Psoas muscle (tissue), 7 donors: ENCODE measurements at regions not wholly inside any gene's neighbourhood (a gene's known extent, or its start where the extent isn't known, plus 50 kb on each side); places are given as distances from the start of the nearest gene placed in this dataset.

Experiments used
- ATAC-seq, 4 donors: fragments of 200-7000 bp; cut with Tn5 transposase; one replicate each; pipeline ENCODE4 v1.9.1; 2020; ENCODE audit warnings: moderate library complexity in 3 of 4, mild to moderate bottlenecking in 2 of 4
- DNase-seq, 2 donors: peaks; one replicate each; pipeline ENCODE4 v3.0.0-alpha.2; 2020
- H3K27ac ChIP-seq: fragments of 200-600 bp; one replicate; pipeline ENCODE4 v1.8.0; 2022
- H3K27me3 ChIP-seq, 3 donors: fragments of 200-600 bp in 1 of 3; one replicate each; pipeline versions ENCODE4 v1.6.1 to v1.8.0; 2013 to 2022; ENCODE audit warnings: low read length in 2 of 3, mild to moderate bottlenecking in 2 of 3, moderate library complexity in 1 of 3; ENCODE audit not compliant: insufficient read depth in 3 of 3
- H3K36me3 ChIP-seq, 2 donors: fragments of 200-600 bp in 1 of 2; one replicate each; pipeline versions ENCODE4 v1.6.1 to v1.8.0; 2013 to 2022; ENCODE audit warnings: low read depth in 1 of 2, mild to moderate bottlenecking in 1 of 2, moderate library complexity in 1 of 2; ENCODE audit not compliant: insufficient read depth in 1 of 2
- H3K4me1 ChIP-seq: fragments of 200-600 bp; one replicate; pipeline ENCODE4 v1.8.0; 2022
- H3K4me3 ChIP-seq: fragments of 200-600 bp; one replicate; pipeline ENCODE4 v1.8.0; 2022; ENCODE audit warnings: mild to moderate bottlenecking
- H3K9me3 ChIP-seq: fragments of 200-600 bp; one replicate; pipeline ENCODE4 v1.8.0; 2022
- WGBS, 3 donors: extraction: QIAGEN DNeasy Blood & Tissue Kit; methylation state at CpG; one replicate each; pipeline versions ENCODE4 v1.1.6 to v1.1.7; 2013; 5-methylcytosine and 5-hydroxymethylcytosine counted together
- intact Hi-C, 2 donors: fragments of 100-400 bp; cut with DNase I; formaldehyde crosslinking; loops; one replicate each; pipeline versions ENCODE4 v1.11.0 to v1.14.2; 2022
- TF ChIP-seq, protein P1 (sequence below): fragments of 200-600 bp; IDR thresholded peaks from one replicate; pipeline ENCODE4 v1.8.0; 2022; ENCODE audit warnings: antibody characterized with exemption
- donor health status: healthy with polysubstance abuse.
- donor health status: DM: no; HTN: no; CAD: no; lungs with moderate emphysema.
- donor health status: Bipolar disorder and iron deficiency.
- donor health status: healthy.
- donor health status: DM: yes; HTN: yes; CAD: no.
- donor health status: DM: no; HTN: no; CAD: no.
- donor health status: DM: yes; HTN: yes; CAD: no.

DNA sequence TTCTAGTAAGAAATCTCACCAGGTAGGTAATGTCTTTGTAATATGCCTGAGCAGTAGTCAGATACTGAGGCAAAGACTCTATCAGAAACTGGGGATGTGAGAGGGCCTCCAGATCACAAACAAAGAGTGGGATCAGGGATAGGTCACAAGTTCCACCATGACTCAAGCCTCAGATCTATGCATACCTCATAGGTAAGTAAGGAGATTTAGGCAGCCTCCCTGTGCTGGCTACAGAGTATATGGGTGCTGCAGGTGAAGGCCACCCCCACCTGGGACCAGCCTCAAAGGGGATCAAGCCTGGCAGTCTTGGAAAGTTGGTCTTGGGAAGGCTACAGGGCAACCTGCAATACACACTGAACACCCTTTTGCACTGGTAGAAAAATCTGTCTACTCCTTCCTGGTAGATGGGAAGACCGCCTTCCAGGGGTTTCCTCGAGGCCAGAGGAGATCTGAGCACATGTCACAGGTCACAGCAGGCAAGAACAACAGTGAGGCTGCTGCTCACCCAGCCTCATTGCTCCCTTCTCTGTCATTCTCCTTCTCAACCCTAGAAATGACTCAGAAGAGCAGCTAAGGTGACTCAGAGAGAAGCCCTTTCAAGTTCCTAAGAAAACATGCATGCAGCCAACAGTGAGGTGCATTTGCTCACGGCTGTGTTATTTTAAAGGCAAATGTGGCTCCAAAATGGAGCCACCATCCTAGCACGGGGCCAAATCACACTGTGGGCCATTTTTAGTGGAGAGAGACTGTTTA lies 143.4 kb upstream of the CDKN3 start:
- no peak overlapping the region for H3K4me3 ChIP-seq
- intact Hi-C loops = no loop called here
- WGBS, 3 donors = 72 to 77% (median 76%) methylated on average over 4 of the region's 4 CpGs
- no peaks in the 10 kb centered on the region for H3K9me3 ChIP-seq
- no peak overlapping the region for H3K27ac ChIP-seq
- ATAC-seq (no peak), DNase-seq (no peak)
- no peaks in the 10 kb centered on the region for H3K36me3 ChIP-seq
- no peaks in the 10 kb centered on the region for H3K27me3 ChIP-seq
- TF ChIP-seq, protein P1, sequence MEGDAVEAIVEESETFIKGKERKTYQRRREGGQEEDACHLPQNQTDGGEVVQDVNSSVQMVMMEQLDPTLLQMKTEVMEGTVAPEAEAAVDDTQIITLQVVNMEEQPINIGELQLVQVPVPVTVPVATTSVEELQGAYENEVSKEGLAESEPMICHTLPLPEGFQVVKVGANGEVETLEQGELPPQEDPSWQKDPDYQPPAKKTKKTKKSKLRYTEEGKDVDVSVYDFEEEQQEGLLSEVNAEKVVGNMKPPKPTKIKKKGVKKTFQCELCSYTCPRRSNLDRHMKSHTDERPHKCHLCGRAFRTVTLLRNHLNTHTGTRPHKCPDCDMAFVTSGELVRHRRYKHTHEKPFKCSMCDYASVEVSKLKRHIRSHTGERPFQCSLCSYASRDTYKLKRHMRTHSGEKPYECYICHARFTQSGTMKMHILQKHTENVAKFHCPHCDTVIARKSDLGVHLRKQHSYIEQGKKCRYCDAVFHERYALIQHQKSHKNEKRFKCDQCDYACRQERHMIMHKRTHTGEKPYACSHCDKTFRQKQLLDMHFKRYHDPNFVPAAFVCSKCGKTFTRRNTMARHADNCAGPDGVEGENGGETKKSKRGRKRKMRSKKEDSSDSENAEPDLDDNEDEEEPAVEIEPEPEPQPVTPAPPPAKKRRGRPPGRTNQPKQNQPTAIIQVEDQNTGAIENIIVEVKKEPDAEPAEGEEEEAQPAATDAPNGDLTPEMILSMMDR = no peak
- no peaks in the 10 kb centered on the region for H3K4me1 ChIP-seq

DNA sequence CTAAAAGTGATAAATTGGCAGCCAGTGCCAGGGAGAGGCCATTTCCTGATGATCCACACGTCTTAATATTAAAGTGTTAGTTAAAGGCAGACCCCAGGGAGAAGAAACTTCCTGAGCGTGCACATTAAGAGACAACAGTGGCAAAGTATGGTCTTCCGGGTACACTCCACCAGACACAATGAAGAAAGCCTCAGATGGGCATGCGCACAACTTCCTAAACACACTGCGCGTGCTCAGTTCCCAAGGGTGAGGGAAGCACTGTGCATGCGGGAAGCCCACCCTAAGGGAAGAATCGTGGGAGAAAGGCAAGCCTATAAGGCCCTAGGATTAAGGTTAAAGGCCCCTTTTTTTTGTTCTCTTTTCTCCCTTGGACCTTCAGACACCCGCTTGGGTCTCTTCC lies 140.7 kb upstream of the CDKN3 start:
- Histone ChIP-seq H3K4me3 (no peak overlapping the region), H3K36me3 (no peaks in the 10 kb centered on the region), H3K27me3 (no peaks in the 10 kb centered on the region), H3K4me1 (no peaks in the 10 kb centered on the region), H3K9me3 (no peaks in the 10 kb centered on the region), H3K27ac (no peak overlapping the region)
- intact Hi-C loops = no loop called here
- WGBS, 3 donors = 80 to 86% (median 83%) methylated on average over 9 of the region's 9 CpGs
- TF ChIP-seq, protein P1 = no peak
- DNase-seq (no peak), ATAC-seq (no peak)

DNA sequence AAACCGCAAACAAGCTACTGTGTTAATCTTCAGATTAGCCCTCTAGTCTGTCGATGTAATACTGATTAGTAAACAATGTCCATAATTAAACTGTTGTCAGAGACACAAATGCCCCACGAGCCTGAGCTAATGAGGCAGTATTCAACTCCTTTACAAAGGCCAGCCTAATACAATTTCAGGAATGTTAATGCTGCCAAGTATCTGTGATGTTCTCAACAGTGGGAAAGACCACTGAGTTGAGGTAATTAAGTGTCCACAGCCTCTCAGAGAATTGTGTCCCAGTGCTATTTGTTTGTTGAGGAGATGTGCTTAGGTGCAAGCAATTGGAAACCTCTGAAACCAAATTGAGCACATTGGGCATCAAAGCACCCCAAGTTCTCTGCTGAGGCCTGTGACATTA lies 139.4 kb upstream of the CDKN3 start:
- Histone ChIP-seq H3K27ac (no peak overlapping the region), H3K4me3 (no peak overlapping the region), H3K9me3 (no peaks in the 10 kb centered on the region), H3K4me1 (no peaks in the 10 kb centered on the region), H3K27me3 (no peaks in the 10 kb centered on the region), H3K36me3 (no peaks in the 10 kb centered on the region)
- intact Hi-C loops = no loop called here
- TF ChIP-seq, protein P1 = no peak
- DNase-seq = no peak
- WGBS, 3 donors = 56 to 58% (median 57%) methylated on average over 3 of the region's 3 CpGs
- ATAC-seq = no peak

DNA sequence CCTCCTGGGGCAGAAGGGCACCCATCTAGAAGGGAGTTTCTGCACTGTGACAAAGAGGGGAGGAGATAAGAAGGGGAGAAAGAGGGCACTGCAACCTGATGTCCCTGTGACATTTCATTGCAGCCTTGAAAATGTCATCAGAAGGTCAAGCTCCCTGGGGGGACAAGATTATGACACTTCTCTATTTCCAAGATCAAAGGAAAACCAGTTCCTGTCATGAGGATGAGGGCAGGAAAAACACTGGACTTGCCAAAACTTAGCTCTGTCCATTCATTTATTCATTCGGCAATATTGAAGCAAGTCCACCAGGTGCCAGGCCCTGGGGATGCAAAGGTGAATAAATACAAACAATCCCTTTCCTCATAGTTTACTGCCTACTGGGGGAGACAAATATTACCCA lies 138.4 kb upstream of the CDKN3 start:
- no peaks in the 10 kb centered on the region for H3K36me3 ChIP-seq
- no peaks in the 10 kb centered on the region for H3K27me3 ChIP-seq
- WGBS, 3 donors = 76 to 81% (median 81%) methylated on average over 1 of the region's 1 CpG
- TF ChIP-seq, protein P1 = no peak
- no peaks in the 10 kb centered on the region for H3K4me1 ChIP-seq
- H3K4me3 ChIP-seq = no peak overlapping the region
- intact Hi-C loops = no loop called here
- H3K27ac ChIP-seq = no peak overlapping the region
- no peaks in the 10 kb centered on the region for H3K9me3 ChIP-seq
- ATAC-seq = no peak
- DNase-seq = no peak

DNA sequence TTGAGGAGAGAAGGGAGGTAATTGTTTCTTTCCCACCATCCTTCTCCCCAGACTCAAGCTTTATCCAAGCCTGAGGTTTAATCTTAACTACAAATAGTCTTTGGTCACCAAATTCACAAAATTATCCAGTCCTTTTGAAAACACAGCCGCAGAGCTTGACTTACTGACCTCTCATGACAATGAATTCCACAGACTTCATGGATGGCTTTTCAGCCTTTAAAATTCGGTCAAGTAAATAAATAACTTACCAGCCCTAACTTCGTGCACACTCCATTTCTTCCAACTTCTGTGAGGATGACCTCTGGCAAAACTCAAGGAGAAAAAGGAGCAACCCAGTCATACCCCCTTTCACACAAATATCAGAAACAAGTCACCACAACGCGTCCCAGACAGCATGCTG lies 137.0 kb upstream of the CDKN3 start:
- H3K4me1 ChIP-seq = no peaks in the 10 kb centered on the region
- intact Hi-C loops = no loop called here
- TF ChIP-seq, protein P1 = no peak
- no peak overlapping the region for H3K4me3 ChIP-seq
- ATAC-seq (no peak), DNase-seq (no peak)
- no peaks in the 10 kb centered on the region for H3K9me3 ChIP-seq
- WGBS, 3 donors = 71 to 81% (median 78%) methylated on average over 5 of the region's 5 CpGs
- no peak overlapping the region for H3K27ac ChIP-seq
- no peaks in the 10 kb centered on the region for H3K27me3 ChIP-seq
- no peaks in the 10 kb centered on the region for H3K36me3 ChIP-seq
